ENCODE measurements at regions not wholly inside any gene's neighbourhood (a gene's known extent, or its start where the extent isn't known, plus 50 kb on each side); places are given as distances from the start of the nearest gene placed in this dataset.

- TF ChIP-seq CTCF (conservative IDR thresholded peaks at IDR 0.05 in 1 of 2, IDR thresholded peaks at IDR 0.05 in 1 of 2; ENCODE audit: extremely low read depth in 1 of 2, insufficient read depth in 1 of 2, low read depth in 1 of 2, low read length in 2 of 2) (no peak), EZH2 (IDR thresholded peaks at IDR 0.05; ENCODE audit: borderline replicate concordance, low read length) (no peak)
Measured at GRCh38 chr7:52959336-52959735, 76.1 kb upstream of the POM121L12 start.

Data from mammary epithelial cell (primary cell).